H4 (cell line): ENCODE measurements at regions not wholly inside any gene's neighbourhood (a gene's known extent, or its start where the extent isn't known, plus 50 kb on each side); places are given as distances from the start of the nearest gene placed in this dataset.

Source experiments
- DNase-seq: peaks from one replicate; pipeline ENCODE4 v3.0.0-alpha.2; 2015; ENCODE audit warnings: low spot score

DNA sequence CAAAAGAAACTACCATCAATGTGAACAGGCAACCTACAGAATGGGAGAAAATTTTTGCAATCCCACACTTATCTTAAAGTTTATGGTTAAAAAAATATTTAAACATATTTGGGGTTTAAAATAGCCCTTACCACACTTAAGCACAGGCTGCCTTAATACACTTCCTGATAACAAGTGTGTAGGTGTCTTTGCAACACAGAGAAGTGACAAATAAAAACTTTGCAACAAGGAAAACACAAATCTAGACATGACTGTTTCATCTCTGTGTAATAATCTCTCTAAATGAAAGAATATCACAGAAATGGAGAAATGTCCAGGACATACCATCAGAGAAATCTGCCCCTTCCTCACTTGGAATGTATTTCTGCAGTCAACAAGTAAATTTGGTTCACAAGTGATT lies 464.1 kb upstream of the ARHGEF26 start:
- DNase-seq: no peak

DNA sequence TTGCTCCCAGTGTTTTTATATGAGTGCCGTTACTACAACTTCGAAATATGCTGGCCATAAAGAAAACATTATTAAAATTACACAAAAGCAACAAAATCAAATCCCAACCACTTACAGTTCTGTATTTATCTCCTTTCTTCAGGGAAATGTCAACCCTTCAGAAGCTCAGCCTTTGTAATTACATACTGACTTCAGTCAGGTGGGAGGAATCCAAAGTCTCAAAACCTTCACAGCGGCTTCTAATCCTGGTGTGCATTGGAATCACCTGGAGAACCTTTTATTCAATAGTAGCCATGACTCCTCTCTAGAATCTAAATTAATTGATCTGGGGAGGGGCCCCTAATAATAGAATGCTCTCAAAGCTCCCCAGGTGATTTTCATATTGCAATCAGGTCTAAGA lies 463.7 kb upstream of the ARHGEF26 start:
- no peak for DNase-seq

DNA sequence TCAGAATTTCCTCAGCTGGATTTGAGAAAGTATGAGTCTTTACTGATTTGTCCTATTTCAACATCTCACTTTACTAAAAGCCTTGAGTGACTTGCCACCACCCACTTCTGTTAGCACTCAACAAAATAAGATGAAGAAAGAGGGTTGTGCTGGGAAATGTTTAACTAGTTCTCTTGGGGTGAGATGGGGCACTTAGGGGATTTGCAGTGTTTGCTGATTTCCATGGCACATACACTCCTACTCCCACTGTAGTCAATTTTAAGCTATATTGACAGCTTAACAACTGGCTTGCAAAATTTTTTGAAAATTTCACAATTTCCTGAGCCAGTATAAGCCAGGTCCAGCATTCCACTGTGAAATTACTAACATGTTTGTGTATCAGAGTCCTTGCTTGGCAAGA lies 463.1 kb upstream of the ARHGEF26 start:
- DNase-seq: no peak

DNA sequence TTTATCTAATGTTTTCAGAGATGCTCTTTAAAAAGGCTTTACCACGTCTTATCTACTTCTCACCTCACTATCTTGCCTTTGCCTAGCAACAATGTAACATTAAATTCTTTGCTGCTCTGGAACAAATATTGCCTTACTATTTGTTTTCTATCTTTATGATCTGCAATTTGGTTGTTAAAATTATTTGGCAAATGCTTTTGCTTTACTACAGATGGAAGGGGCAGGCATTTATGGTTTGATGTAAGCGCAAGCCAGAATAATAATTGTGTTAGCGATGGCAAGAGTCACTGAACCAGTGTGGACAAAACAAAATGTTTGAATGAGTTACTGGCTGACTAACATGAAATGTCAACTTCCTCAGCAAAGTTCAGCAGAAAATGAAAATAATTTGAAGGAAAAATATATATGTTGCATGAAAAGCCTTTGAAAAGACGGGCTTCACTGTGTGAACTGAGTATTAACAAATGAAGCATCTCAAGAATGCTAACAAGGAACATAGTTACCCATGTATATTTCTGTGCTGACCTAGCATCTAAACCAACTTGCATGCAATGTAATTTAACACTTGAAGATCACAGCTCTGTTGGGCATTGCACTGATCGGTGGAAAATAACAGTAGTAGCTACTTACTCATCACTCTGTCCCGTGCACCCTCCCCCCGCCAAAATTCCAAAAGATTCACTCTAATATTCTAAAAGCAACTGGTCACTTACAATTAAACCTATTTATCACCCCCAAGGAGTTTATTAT lies 454.0 kb upstream of the ARHGEF26 start:
- no peak for DNase-seq

DNA sequence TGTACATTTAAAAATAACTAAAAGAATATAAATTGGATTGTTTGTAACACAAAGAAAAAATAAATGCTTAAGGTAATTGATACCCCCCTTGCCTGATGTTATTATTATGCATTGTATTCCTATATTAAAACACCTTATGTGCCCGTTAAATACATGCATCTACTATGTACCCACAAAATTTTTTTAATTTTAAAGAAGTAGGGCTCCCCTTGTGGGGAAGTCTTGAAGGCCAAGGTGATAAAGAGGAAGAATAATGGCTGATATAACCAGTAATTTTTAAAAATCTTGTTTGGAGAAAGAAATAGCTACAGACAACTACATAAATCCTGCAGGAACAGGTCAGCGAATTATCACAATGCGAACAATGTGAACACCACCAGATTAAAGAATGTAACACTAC lies 451.7 kb upstream of the ARHGEF26 start:
- no peak for DNase-seq

DNA sequence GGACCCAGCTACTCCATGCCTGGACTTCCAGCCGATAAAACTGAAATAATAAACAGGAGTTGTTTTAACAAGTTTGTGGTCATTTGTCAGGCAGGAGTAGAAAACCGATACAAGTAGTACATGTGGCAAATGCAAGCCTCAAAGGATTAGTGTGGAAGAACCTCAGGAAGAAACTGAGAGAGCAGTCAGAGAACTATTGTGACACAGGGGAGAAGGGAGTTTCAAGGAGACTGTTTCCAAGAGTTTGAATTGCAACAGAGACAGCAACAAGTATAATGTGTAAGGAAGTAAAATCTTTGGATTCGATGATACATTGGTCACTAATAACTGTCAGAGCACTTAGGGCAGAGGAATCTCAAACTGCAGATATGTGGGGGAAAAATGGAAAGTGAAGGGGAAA lies 450.6 kb upstream of the ARHGEF26 start:
- peak; percentile 17 for DNase-seq

DNA sequence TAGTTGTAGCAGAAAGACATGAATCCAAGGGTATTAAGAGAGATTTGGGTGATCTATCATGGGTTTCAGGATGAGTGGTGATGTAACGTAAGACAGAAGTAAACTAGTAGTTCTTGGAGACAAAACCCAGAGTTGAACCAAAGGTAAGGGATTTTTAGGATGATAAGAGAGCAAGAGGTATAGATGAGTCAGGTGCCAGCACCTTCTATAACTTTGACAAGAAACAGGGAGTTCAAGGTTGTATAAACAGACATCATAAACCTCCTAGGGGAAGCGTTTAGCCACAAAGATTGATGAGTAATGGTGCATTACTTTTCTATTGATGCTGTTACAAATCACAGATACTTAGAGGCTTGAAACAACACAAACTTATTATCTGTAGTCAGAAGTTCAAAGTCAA lies 447.3 kb upstream of the ARHGEF26 start:
- no peak for DNase-seq

DNA sequence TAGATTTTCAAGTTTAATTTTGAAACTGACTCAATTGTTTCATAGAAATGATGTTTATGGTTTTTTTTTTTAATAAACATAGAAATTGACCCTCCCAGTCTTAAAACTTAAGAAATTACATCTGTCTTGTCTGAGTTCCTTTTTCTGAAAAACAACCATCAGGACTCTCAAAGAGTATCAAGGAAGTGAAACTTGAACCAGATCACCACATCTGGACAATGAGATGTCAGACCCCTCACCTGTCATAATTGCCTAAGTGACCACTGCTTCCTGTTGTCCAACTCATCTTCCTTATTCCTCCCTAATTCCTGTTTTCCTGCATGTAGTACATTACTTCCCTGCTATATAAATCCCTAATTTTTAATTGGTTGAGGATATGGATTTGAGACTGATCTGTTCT lies 441.5 kb upstream of the ARHGEF26 start:
- no peak for DNase-seq

DNA sequence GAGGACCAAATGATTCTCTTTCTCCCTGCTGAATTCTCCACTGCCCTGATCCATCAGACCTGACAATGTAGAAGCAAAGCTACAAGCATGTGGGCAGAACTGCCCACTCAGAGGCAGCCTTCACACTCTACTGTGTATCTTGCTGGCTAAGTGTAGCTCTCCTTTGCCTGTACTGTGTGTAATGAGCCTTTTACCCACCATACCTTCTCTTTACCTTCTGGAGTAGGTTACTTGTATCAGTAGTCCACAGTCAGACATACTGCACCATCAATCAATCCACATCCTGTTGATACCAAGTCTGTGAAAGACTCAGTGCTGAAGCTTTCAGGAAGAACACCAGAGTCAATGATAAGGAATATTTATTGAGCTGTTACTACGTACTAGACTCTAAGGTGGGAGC lies 440.7 kb upstream of the ARHGEF26 start:
- no peak for DNase-seq

DNA sequence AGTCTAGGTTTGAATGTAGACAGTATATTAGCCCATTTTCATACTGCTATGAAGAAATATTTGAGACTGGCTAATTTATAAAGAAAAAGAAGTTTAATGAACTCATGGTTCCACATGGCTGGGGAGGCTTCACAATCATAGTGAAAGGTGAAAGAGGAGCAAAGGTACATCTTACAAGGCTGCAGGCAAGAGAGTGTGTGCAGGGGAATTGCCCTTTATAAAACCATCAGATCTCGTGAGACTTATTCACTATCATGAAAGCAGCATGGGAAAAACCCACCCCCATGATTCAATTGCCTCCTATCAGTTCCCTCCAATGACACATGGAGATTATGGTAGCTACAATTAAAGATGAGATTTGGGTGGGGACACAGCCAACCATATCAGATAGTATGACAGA lies 440.1 kb upstream of the ARHGEF26 start:
- no peak for DNase-seq

DNA sequence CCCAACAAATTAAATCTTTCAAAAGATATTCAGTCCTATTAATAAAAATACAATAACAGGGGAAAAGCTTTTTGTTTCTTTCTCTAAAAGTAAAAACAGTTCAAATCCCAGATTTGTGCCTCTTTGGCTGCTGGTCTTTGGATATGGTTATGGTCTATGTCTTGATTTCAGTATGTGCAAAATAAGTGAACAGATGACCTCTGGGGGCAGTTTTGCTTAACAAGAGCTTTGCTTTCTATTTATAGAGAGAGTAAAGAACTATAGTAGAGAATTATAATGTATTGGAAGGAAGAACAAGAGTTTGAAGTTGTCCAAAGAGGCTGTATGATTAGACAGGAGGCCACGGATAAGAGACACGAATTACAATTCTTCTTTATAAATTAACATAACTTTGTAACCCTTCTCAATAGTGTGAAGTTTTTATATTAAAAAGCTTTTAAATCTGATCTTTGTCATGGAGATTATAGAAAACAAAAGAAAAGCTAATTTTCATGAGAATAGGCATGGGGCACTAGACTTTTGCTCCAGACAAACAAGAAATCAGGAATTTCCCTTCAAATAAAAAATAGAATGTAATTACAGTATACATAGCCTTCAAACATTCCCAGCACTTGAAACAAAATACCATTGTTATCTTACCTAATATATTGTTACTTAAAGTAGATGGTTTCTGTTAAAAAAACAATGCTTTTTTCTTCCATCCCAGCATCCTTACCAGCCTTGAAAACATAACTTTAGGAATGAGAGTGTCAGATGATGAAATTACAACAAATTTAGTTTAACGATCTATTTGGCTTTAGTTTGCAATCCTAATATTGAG lies 432.7 kb upstream of the ARHGEF26 start:
- DNase-seq: no peak

DNA sequence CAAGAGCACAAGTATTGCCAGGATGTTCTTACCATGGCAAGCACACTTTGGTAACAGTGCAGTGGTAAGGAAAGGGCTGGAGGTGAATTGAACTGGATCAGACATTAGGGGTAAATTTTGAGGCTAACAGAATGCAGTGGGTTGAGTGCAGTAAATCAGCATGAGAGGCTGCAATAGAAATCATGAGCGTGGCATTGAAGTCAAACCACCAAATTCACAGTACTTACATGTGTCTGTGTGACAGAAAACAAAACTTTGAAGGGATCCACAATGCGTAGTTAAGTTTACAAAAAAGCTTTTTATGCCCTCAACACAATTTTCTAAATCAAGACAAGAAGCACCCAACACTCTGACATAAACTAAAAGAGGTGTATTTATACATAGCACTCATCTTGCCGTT lies 428.0 kb upstream of the ARHGEF26 start:
- DNase-seq: no peak

DNA sequence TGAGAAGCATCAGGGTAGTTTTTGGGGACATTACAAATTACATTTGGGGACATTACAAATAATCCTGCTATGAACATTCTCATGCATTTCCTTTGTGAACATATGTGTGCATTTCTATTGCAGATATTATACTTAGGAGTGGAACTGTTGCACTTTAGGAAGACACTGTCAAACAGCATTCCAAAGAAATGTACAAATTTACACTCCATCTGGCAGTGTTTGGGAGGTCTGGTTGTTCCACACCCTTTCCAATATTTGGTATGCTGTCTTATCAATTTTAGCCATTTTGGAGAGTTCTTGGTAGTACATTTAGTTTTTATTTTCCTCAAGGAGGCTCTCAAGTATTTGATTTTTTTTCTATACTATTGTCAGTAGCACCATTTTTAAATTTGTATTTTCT lies 419.1 kb upstream of the ARHGEF26 start:
- DNase-seq: no peak

DNA sequence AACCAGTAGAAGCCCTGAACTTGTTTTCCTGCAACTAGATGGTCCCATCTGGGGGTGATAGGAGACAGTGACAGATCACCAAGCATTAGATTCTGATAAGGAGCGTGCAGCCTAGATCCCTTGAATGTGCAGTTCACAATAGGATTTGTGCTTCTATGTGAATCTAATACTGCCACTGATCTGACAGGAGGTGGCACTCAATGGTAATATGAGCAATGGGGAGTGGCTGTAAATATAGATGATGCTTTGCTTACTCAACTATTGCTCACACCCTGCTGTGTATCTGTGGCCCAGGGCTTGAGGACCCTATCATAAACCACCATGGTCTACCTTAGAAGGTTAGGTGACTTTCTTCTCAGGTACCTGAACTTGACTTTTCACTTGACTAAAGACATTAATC lies 417.1 kb upstream of the ARHGEF26 start:
- DNase-seq: no peak

DNA sequence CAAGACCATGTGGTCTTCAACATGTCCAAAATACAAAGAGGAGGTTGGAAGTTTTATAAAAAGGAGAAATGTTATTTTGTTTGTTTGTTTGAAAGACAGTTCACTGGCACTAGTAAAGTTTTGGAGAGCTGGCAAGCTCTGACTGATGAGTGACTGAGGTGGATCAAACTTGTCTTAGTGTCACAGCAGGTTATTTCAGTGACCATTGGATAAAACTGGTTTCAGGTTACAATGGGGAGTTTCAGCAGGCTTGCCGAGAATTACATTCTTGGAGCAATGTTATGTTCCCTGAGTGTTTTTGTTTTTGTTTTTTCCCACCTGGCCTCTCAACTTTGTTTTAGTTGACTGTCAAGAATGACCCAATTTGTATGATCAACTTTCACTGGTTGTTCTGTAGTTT lies 414.5 kb upstream of the ARHGEF26 start:
- no peak for DNase-seq

DNA sequence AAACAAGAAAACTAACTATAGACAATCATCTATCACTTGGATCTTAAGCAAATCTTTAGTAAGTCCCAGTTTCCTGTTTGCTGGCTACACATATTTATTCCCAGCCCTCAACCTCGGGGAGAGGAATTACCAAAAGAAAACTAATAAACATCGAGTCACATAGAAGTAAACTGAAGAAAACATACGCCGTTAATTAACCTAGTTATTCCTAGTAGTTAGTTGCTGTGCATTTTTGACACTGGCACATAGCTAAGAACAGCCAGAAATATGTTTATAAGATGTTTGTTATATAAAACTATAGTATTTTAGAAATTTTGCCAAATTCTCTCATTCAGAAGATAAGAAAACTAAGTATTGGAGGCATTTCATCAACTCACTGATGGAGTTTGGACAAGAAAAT lies 407.2 kb upstream of the ARHGEF26 start:
- no peak for DNase-seq

DNA sequence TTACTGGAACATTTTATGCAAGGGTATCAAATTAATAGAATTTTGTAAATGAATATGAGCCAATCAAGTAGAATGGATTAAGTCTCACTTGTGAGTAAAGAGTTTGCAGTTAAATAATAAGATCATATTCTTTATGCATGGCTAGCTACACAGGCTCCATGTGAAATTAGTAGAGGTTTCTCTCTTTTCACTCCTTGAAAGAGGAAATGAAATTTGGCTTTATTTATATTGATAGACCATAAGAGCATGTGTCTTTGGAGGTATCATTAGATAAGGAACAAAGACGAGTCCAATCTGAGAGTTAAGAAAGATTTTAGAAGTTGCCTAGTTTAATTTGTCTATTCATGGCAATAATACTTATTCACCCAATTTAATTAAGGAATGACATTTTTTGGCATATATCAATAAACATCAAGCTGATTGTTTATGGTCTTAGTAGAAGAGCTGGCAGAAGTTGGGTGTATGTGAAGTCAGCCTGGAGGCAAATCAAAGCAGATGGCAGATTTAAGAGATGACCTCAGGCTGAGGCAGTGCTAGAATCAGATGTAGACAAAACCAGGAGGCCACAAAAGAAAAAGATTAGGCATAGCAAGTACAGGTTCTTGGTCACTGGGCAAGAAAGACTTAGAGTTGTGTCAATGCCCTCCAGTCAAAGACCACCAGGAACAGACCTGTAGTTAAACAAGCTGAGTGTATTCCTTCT lies 406.5 kb upstream of the ARHGEF26 start:
- DNase-seq: no peak

DNA sequence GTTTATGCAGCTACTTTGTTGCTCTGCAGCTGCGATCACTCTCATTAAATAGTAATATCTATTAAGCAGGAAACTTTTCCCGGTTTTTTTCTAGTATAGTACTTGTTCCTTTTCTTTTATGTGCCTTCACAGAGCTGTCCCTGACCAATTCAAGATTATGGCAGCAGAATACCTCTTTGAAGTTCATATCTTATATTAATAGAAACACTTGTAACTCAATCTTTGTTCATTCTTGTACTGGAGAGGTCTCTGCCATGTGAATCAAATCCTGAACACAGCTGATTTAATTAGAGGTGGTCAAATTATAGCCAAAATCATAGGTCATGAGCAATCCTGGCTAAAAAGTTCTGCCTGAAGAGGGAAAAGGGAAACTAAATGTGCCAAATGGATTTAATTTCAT lies 399.0 kb upstream of the ARHGEF26 start:
- DNase-seq: no peak

DNA sequence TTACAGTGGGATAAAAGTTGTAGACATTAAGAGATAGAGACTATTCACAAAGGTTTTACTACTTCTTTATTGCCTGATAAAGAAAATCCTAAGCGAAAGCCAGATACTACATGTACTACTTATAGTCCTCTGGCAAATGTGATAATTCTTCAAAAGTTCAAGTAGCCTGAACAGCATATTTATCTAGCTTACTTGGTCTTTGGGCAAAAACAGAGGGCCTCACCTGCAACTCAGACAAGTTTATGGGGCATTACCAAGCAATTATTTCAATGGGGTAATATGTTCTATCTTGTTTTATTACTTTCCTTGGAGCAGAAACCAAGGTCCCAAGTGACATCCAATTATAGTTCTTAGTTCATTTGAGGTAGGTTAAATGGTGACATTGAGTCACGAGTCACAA lies 390.1 kb upstream of the ARHGEF26 start:
- no peak for DNase-seq

DNA sequence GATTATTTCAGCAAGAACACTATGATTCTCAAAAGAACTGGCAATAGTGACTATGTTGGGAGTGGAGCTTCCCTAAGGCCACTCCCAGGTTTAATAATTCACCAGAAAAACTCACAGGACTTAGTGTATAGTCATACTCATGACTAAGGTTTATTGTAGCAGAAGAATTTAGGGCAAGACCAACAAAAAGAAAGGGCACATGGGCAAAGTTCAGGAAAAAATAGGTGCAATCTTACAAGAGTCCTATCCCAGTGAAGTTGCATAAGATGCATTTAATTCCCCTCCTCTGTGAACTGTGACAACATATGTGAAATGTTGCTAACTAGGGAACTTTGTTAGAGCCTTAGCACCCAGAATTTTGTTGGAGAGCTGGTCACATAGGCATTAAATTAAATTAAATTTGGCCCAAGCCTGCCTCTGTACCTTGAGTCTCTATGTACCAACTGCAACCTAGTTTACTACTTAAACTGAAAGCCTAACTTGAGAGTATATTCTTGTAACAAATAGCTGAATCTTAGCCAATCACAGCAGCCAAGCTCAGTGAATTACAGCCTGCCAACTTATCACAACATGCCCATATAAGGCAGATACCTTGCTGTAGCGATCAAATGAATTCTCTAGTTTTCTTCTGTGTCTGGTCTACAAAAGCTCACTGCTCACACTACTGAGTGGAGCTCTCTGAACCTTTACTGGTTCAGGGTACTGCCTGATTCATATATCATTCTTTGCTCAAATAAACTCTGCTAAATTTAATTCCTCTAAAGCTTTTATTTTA lies 386.2 kb upstream of the ARHGEF26 start:
- DNase-seq: no peak

DNA sequence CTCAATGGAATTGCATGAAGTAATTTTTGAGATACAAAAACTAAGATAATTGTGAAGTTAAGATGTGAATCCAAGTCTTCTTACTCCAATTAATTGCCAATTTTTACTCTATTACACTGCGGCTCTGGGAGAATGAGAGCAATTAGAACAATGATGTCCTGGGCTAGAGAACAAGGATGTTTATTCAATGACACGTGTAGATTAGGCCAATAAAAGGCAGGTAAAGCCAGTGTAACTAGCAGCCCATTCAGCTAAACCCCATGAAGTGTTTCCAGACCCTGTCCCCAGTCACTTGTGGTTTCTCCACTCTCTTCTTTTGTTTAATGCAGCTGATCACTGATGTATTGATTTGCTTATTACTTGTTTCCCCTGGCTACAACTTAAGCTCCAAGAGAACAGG lies 381.1 kb upstream of the ARHGEF26 start:
- no peak for DNase-seq

DNA sequence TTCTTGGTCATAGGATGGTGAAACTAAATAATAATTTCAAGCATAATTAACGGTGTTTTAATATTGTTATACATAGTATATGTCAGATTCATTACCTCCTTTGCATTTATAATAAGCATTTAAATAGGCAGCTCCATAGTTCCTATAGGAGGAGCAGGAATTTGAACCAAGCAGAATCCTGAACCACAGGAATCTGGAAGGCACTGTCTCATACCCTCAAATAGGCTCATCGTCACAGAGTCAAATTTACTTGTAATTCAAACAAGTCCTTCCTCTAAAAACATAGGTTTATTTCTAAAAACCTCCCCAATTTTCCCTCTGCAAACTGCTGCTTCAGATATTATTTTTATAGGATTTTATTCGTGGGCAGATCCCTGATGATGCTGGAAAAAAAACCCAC lies 376.3 kb upstream of the ARHGEF26 start:
- DNase-seq: no peak
